CD4-positive, CD25-positive, alpha-beta regulatory T cell (primary cell): ENCODE measurements at regions not wholly inside any gene's neighbourhood (a gene's known extent, or its start where the extent isn't known, plus 50 kb on each side); places are given as distances from the start of the nearest gene placed in this dataset.

Experiments
- ATAC-seq, 2 donors: fragments of 150-1000 bp; cut with Tn5 transposase; one replicate each; pipeline ENCODE4 v1.10.0; 2021; ENCODE audit warnings: low read depth in 2 of 2, moderate number of reproducible peaks in 2 of 2, moderate library complexity in 1 of 2
- DNase-seq, 3 donors: peaks; one replicate each; pipeline versions ENCODE4 v3.0.0 to v3.0.0-alpha.2; 2012 to 2022; ENCODE audit warnings: mixed read lengths in 1 of 3
- H3K27ac ChIP-seq: one replicate; pipeline ENCODE4 v1.7.0; 2013; ENCODE audit warnings: mild to moderate bottlenecking, low read length; ENCODE audit not compliant: insufficient read depth, poor library complexity, severe bottlenecking
- H3K27me3 ChIP-seq: one replicate; pipeline ENCODE4 v1.7.0; 2013; ENCODE audit warnings: low read length; ENCODE audit not compliant: control insufficient read depth, insufficient read depth
- H3K36me3 ChIP-seq: one replicate; pipeline ENCODE4 v1.7.0; 2013; ENCODE audit warnings: mild to moderate bottlenecking, low read length, moderate library complexity; ENCODE audit not compliant: control insufficient read depth, insufficient read depth
- H3K4me1 ChIP-seq: 2 replicates; pipeline ENCODE4 v1.7.0; 2013; ENCODE audit warnings: mild to moderate bottlenecking, low read length; ENCODE audit not compliant: insufficient read depth, control insufficient read depth, poor library complexity, severe bottlenecking
- H3K4me3 ChIP-seq: one replicate; pipeline ENCODE4 v1.7.0; 2013; ENCODE audit warnings: low read depth, mild to moderate bottlenecking, low read length, moderate library complexity
- H3K9me3 ChIP-seq, 2 experiments: 1 replicate in 1 of 2; 2 replicates in 1 of 2; pipeline ENCODE4 v1.7.0; 2013; ENCODE audit warnings: low read length in 2 of 2, mild to moderate bottlenecking in 1 of 2, moderate library complexity in 1 of 2; ENCODE audit not compliant: control insufficient read depth in 2 of 2
- H3K27ac Mint-ChIP-seq, 3 donors: one replicate each; pipeline ENCODE4 v1.8.0; 2020 to 2022; ENCODE audit warnings: mild to moderate bottlenecking in 3 of 3, mixed read lengths in 3 of 3, moderate library complexity in 2 of 3
- H3K27me3 Mint-ChIP-seq: one replicate; pipeline ENCODE4 v1.8.0; 2022; ENCODE audit warnings: mild to moderate bottlenecking, mixed read lengths
- H3K36me3 Mint-ChIP-seq: one replicate; pipeline ENCODE4 v1.8.0; 2020; ENCODE audit warnings: mixed read lengths
- H3K4me1 Mint-ChIP-seq, 4 donors: one replicate each; pipeline ENCODE4 v1.8.0; 2020 to 2022; ENCODE audit warnings: mixed read lengths in 4 of 4, mild to moderate bottlenecking in 1 of 4
- H3K4me3 Mint-ChIP-seq, 4 donors: one replicate each; pipeline ENCODE4 v1.8.0; 2020 to 2022; ENCODE audit warnings: mild to moderate bottlenecking in 4 of 4, mixed read lengths in 4 of 4, moderate library complexity in 3 of 4
- H3K9me3 Mint-ChIP-seq, 7 donors: one replicate each; pipeline ENCODE4 v1.8.0; 2020 to 2022; ENCODE audit warnings: mixed read lengths in 7 of 7, mild to moderate bottlenecking in 3 of 7, moderate library complexity in 2 of 7

DNA sequence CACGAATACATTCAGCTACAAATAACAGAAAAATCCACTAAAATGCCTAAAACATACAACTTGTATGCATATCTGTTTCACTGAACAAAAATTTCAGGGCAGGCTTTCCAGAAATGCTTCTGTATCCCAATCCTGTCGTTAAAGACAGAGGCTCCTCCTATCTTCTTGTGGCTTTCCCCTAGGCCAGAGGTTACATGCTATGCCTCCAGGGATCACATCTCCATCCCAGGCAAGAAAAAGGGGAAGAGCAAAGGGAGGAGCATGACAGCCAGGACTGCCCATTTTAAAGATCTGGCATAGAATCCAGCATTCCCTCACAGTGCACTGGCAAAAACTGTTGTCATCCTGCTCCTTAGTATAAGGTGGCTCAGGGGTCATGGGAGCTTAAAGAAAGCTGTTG lies 268.7 kb upstream of the SETBP1 start:
- peaks cover 0 to 11% (median 2%) of the 10 kb centered on the region in 7 donors for H3K9me3 Mint-ChIP-seq

GRCh38 chr18:44423814-44424644 lies 256.7 kb upstream of the SETBP1 start:
- H3K4me1 Mint-ChIP-seq = no peaks in the 10 kb centered on the region
- Histone ChIP-seq H3K27me3 (no peaks in the 10 kb centered on the region), H3K27ac (no peak overlapping the region), H3K9me3 (no peaks in the 10 kb centered on the region), H3K4me3 (no peak overlapping the region), H3K4me1 (no peaks in the 10 kb centered on the region), H3K36me3 (no peaks in the 10 kb centered on the region)
- H3K36me3 Mint-ChIP-seq = no peaks in the 10 kb centered on the region
- H3K27ac Mint-ChIP-seq = no peak overlapping the region
- no peak overlapping the region for H3K4me3 Mint-ChIP-seq
- peaks cover 0 to 13% (median 3%) of the 10 kb centered on the region in 7 donors for H3K9me3 Mint-ChIP-seq
- no peak for DNase-seq
- no peak for ATAC-seq
- H3K27me3 Mint-ChIP-seq = no peaks in the 10 kb centered on the region

More for the DNA sequence above, 268.7 kb upstream of the SETBP1 start:
- Mint-ChIP-seq H3K4me1 (no peaks in the 10 kb centered on the region), H3K27ac (no peak overlapping the region), H3K36me3 (no peaks in the 10 kb centered on the region), H3K27me3 (no peaks in the 10 kb centered on the region), H3K4me3 (no peak overlapping the region)
- no peak for ATAC-seq
- Histone ChIP-seq H3K27me3 (no peaks in the 10 kb centered on the region), H3K4me1 (no peaks in the 10 kb centered on the region), H3K9me3 (no peaks in the 10 kb centered on the region), H3K27ac (no peak overlapping the region), H3K36me3 (no peaks in the 10 kb centered on the region), H3K4me3 (no peak overlapping the region)
- no peak for DNase-seq

- Histone ChIP-seq H3K27ac (no peak overlapping the region), H3K36me3 (no peaks in the 10 kb centered on the region), H3K9me3 (no peaks in the 10 kb centered on the region), H3K4me3 (no peak overlapping the region), H3K4me1 (no peaks in the 10 kb centered on the region), H3K27me3 (no peaks in the 10 kb centered on the region)
- peaks cover 0 to 13% (median 3%) of the 10 kb centered on the region in 7 donors for H3K9me3 Mint-ChIP-seq
- H3K4me3 Mint-ChIP-seq = no peak overlapping the region
- no peaks in the 10 kb centered on the region for H3K27me3 Mint-ChIP-seq
- no peaks in the 10 kb centered on the region for H3K4me1 Mint-ChIP-seq
- ATAC-seq (no peak), DNase-seq (no peak)
- H3K36me3 Mint-ChIP-seq = no peaks in the 10 kb centered on the region
- no peak overlapping the region for H3K27ac Mint-ChIP-seq
Observed at GRCh38 chr18:44424645-44425035, 256.0 kb upstream of the SETBP1 start.

GRCh38 chr18:44425161-44425560 lies 255.5 kb upstream of the SETBP1 start:
- no peak overlapping the region for H3K4me3 ChIP-seq
- Mint-ChIP-seq H3K4me1 (no peaks in the 10 kb centered on the region), H3K27me3 (no peaks in the 10 kb centered on the region), H3K4me3 (no peak overlapping the region), H3K36me3 (no peaks in the 10 kb centered on the region), H3K9me3 (peaks cover 0 to 13% (median 3%) of the 10 kb centered on the region in 7 donors), H3K27ac (no peak overlapping the region)
- H3K36me3 ChIP-seq = no peaks in the 10 kb centered on the region
- H3K9me3 ChIP-seq = no peaks in the 10 kb centered on the region
- ATAC-seq = no peak
- H3K4me1 ChIP-seq = no peaks in the 10 kb centered on the region
- DNase-seq = no peak
- H3K27ac ChIP-seq = no peak overlapping the region
- no peaks in the 10 kb centered on the region for H3K27me3 ChIP-seq

DNA sequence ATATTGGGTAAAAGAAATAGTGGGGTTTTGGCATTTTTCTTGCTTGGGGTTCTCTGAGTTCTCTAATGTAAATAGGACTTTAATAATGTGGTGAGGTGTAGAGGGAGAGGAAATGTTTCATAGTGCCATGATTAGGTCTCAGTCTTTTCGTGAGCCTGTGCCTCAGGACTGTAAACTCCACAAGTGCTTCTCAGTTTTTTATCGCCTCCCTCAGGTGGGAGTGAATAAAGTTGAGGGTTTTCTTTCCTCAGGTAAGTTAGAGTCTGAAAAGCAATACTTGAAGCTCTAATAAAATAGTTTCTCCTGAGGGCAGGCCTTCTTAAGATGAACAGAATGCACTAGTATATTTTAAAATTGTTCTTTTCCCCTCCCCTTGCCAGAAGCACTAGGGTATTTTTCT lies 243.1 kb upstream of the SETBP1 start:
- Mint-ChIP-seq H3K4me3 (no peak overlapping the region), H3K27ac (no peak overlapping the region), H3K9me3 (peaks cover 0 to 19% (median 2%) of the 10 kb centered on the region in 7 donors), H3K27me3 (no peaks in the 10 kb centered on the region), H3K36me3 (no peaks in the 10 kb centered on the region), H3K4me1 (no peaks in the 10 kb centered on the region)
- no peaks in the 10 kb centered on the region for H3K27me3 ChIP-seq
- DNase-seq (no peak), ATAC-seq (no peak)
- H3K27ac ChIP-seq = no peak overlapping the region
- H3K4me1 ChIP-seq = no peaks in the 10 kb centered on the region
- H3K9me3 ChIP-seq = no peaks in the 10 kb centered on the region
- H3K36me3 ChIP-seq = no peaks in the 10 kb centered on the region
- no peak overlapping the region for H3K4me3 ChIP-seq

GRCh38 chr18:44450226-44450625 lies 230.5 kb upstream of the SETBP1 start:
- Histone ChIP-seq H3K27ac (no peak overlapping the region), H3K4me1 (no peaks in the 10 kb centered on the region), H3K36me3 (no peaks in the 10 kb centered on the region), H3K27me3 (no peaks in the 10 kb centered on the region), H3K9me3 (no peaks in the 10 kb centered on the region), H3K4me3 (no peak overlapping the region)
- Mint-ChIP-seq H3K36me3 (no peaks in the 10 kb centered on the region), H3K27me3 (peaks cover 4% of the 10 kb centered on the region), H3K9me3 (peaks cover 0 to 7% (median 0%) of the 10 kb centered on the region in 7 donors), H3K4me3 (no peak overlapping the region), H3K27ac (no peak overlapping the region), H3K4me1 (no peaks in the 10 kb centered on the region)
- DNase-seq (no peak), ATAC-seq (no peak)

GRCh38 chr18:44452346-44452745 lies 228.3 kb upstream of the SETBP1 start:
- Histone ChIP-seq H3K9me3 (no peaks in the 10 kb centered on the region), H3K4me1 (no peaks in the 10 kb centered on the region), H3K27ac (no peak overlapping the region), H3K27me3 (no peaks in the 10 kb centered on the region), H3K36me3 (no peaks in the 10 kb centered on the region), H3K4me3 (no peak overlapping the region)
- Mint-ChIP-seq H3K27me3 (peaks cover 4% of the 10 kb centered on the region), H3K36me3 (no peaks in the 10 kb centered on the region), H3K9me3 (peaks cover 0 to 4% (median 2%) of the 10 kb centered on the region in 7 donors), H3K4me3 (no peak overlapping the region), H3K4me1 (no peaks in the 10 kb centered on the region), H3K27ac (no peak overlapping the region)
- no peak for ATAC-seq
- DNase-seq = no peak

GRCh38 chr18:44453505-44453904 lies 227.2 kb upstream of the SETBP1 start:
- H3K36me3 Mint-ChIP-seq = no peaks in the 10 kb centered on the region
- Histone ChIP-seq H3K9me3 (no peaks in the 10 kb centered on the region), H3K4me1 (no peaks in the 10 kb centered on the region), H3K27ac (no peak overlapping the region), H3K27me3 (no peaks in the 10 kb centered on the region), H3K4me3 (no peak overlapping the region), H3K36me3 (no peaks in the 10 kb centered on the region)
- H3K27ac Mint-ChIP-seq = no peak overlapping the region
- H3K27me3 Mint-ChIP-seq = peaks cover 4% of the 10 kb centered on the region
- peaks cover 0 to 6% (median 3%) of the 10 kb centered on the region in 7 donors for H3K9me3 Mint-ChIP-seq
- no peak for DNase-seq
- ATAC-seq = no peak
- no peak overlapping the region for H3K4me3 Mint-ChIP-seq
- no peaks in the 10 kb centered on the region for H3K4me1 Mint-ChIP-seq
